ENCODE measurements at regions not wholly inside any gene's neighbourhood (a gene's known extent, or its start where the extent isn't known, plus 50 kb on each side); places are given as distances from the start of the nearest gene placed in this dataset.

GRCh38 chr14:97687944-97688630 is 890.9 kb downstream of the VRK1 start:
- no peak for DNase-seq (ENCODE audit: low read depth)

DNA sequence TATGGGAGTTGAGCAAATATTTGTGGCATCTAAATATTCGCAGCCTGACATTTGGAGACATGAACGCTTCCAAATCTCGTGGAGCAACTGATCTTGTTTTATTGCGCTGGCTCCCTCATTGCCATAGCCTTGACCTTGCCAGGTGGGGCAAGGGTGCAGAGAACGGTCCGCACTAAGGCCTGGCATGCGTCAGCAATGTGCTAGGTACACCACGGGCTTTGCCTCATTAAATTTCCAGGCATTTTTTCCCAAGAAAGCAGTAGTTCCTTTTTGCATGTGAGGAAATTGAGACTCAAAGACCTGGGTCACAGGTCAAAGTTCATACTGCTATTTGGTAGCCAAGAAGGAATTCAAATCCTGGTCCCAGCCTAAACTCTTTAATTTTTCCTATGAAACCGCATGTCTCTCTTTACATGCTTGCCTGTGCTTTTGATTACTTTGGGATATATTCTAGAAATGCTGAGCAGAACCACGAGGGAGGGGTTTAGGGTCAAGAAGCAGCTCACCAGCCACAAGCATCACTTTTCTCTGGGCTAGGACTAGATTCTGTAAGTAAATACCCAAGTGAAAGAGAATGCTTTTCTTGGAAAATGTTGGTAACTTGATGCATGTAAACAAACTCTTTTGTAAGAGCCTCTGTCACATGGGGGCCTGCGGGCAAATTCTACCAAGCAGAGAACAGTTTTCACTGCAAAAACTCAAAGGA is 891.6 kb downstream of the VRK1 start:
- no peak for DNase-seq (ENCODE audit: low read depth)

DNA sequence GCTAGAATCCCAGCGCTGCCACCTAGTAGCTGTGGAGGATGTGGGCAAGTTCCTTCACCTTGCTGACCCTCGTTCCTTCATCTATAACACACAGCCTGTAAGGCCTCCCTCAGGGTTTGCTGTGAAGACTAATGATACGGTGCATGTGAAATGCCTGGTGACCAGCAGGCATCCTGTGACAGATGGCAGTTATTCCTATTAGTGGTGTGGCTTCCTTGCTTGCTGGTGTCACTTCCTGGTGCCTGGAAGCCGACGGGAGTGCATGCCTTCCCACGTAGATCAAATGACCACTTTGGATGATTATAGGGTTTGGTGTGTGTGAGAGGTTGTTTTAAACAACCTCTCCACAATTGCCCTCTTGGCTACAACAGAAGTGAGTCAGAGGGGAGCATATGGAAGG is 894.9 kb downstream of the VRK1 start:
- no peak for DNase-seq (ENCODE audit: low read depth)

DNA sequence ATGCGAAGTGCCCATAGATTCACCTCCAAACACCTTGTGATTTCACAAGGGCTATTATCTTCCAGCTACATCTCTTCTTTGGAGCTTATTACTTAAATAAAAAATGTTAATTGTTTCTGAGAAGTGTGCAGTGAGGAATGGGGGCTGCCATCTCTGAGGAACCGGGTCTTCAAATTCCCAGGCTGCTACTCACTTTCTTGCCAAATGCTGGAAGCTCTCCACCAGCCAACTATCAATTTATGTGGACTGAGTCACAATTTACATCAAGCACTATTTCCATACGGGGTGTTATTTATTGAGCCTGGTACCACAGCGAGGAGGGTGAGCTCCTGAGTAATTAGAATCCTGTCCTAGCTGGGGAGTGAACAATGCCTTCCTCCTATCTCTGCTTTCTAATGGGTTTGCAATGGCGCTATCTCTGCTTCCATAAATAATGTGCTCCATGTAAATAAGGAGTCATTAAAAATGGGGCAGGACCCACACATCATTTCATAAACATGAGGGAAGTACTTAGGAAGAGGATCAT is 898.3 kb downstream of the VRK1 start:
- DNase-seq (ENCODE audit: low read depth) = no peak

DNA sequence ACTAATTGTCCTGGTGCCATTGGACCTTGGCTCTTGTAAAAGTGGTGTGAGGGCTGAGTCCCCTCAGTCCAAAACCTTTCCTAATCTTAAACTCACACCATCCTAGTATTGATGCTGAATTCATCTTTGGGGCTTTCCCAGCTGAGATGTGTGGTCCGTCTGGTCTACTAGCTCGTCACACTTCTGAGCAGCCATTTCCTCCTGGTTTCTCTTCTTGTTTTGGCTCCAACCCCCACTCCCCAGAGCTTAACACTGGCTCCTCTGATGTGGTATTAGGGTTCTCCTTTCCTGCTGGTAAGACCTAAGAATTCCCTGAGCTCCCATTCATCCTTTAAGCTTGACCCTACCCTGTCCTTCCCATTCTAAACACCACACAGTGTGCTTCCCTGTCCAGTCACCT is 900.6 kb downstream of the VRK1 start:
- no peak for DNase-seq (ENCODE audit: low read depth)

DNA sequence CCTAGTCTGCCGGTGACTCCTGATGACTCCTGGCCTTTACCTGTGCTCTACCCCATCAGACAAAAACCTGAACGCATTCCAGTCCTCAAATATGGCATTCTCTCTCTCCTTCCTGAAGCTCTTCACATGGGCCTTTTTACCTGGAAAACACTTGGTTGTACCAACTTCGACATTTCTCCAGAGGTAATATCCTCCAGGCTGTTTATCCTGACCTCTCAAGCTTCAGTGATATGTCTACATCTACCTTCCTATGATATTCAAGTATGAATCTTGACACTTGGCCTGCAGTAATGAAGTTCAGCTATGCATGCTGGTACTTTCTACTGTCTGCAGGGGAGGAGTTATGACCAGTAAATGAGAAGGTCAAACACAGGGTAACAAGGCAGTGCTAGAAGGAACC is 901.8 kb downstream of the VRK1 start:
- no peak for DNase-seq (ENCODE audit: low read depth)

- no peak for DNase-seq (ENCODE audit: low read depth)
Observed at GRCh38 chr14:97703006-97703760, 906.0 kb downstream of the VRK1 start.

DNA sequence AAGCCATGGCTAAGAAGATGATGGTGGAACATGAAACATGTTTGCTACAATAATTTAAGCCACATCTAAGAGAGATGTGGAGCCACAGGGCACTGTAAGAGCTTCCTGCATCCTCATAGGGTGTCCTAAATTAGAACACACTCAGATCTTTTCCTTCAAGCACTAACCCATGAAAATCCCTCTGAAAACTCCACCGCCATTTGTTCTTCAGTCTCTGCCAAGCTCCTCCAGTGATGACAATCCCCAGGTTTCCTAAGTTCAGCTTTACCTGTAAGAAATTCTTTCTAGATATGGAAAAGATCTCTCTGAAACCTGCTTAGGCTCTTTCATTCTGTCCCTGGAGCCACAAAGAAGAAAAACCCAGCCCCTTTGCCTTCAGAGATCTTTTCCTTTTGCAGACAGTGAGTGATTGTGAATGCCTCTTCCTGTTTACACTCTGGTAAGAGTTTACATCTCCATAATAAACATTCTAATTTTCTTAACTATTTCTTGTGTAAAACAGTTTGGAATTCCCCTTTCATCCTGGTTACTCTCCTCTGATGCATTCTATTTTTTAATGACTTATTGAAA is 907.2 kb downstream of the VRK1 start:
- DNase-seq (ENCODE audit: low read depth) = no peak

DNA sequence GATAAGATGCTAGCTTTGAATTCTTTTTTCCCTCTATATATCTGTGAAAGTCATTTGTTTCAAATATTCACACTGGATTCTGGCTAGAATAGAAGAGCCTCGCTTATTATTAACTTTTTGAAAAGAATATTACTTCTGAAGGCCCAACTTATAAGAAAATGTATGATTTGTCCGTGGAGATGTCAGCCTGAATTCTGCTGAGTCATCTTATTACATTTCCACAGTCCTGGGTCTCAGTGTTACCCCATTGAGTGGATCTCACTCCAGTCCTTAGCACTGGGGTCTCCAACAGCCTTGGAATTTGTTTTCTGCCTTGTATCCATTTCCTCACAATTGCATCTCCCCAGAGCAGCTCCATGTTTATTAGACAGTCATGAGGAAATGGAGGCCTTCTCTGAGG is 907.9 kb downstream of the VRK1 start:
- no peak for DNase-seq (ENCODE audit: low read depth)

- DNase-seq (ENCODE audit: low read depth) = no peak
Observed at GRCh38 chr14:97705976-97706375, 908.8 kb downstream of the VRK1 start.

DNA sequence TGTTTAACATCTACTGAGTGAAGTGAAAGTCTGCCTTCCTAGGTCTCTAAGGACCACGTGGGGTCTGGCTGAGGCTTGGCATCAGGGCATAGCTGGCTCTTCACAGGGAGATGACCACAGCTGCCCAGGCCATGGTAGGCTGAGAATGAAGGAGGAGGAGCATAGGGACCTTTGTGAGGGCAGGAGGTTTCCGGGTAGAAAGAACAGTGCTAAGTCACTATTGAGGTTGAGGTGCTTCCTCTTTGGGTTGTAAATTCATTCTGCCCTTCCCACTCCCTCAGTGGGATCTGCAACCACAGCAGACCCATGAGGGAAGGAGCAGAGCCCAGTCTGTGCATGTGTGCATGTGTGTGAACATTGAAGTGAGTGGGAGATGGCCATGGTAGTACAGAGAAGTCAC is 909.6 kb downstream of the VRK1 start:
- no peak for DNase-seq (ENCODE audit: low read depth)

DNA sequence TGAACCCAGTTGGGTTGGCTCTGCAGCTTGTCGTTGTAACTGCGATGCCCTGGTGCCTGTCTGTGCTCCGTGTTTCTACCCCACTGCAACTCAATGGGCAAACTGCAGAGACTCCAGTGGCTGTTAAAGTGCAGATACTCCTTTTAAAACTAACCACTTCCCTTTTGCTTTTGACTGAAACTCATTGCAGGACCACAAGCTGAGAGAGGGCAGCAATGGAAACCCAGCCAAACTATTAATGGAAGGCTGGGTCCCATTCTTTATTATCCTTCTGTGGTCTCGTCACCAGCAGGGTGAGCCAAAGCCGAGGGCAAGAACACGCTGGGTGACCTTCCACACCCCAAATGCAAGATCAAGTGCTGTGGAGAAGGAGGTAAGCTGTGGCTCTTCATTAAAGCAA is 910.4 kb downstream of the VRK1 start:
- DNase-seq (ENCODE audit: low read depth) = no peak

GRCh38 chr14:97709552-97709951 is 912.4 kb downstream of the VRK1 start:
- no peak for DNase-seq (ENCODE audit: low read depth)

DNA sequence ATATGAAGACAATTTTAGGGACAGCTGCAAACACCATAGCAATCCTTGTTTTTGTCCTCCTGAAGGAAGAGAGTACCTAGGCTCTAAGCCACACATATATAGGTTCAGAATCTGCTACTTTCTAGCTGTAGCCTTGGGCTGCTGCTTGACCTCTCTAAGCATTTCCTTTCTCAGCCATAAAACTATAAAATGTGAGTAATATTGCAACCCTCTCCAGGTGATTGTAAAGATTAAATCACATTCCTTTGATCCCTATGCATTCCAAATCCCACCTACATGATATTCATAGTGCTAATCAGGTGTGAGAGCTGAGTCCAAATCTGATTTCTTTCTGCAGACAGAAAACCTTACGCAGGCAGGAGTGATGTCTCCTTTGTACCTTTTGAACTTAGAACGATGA is 913.5 kb downstream of the VRK1 start:
- DNase-seq (ENCODE audit: low read depth) = no peak

DNA sequence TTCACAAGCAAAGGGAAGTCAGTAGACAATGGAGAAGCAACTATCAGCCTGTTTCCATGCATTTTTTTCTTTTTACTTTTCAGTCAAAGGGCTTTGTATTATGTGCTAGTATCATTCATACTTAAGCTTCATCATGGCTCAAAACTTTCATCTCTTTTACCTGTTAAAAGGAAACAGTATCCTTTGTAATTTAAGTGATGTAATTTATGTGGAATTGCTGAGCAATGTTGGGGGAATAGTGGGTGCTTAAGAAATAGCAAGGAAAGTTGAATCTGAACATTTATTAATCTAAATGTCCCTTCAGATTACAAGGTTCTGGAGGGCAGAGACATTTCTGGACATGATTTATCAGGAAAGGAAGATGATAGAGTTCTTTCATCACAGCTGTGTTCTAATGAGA is 915.3 kb downstream of the VRK1 start:
- DNase-seq (ENCODE audit: low read depth) = no peak

- DNase-seq (ENCODE audit: low read depth) = no peak
Observed at GRCh38 chr14:97713023-97713422, 915.8 kb downstream of the VRK1 start.

DNA sequence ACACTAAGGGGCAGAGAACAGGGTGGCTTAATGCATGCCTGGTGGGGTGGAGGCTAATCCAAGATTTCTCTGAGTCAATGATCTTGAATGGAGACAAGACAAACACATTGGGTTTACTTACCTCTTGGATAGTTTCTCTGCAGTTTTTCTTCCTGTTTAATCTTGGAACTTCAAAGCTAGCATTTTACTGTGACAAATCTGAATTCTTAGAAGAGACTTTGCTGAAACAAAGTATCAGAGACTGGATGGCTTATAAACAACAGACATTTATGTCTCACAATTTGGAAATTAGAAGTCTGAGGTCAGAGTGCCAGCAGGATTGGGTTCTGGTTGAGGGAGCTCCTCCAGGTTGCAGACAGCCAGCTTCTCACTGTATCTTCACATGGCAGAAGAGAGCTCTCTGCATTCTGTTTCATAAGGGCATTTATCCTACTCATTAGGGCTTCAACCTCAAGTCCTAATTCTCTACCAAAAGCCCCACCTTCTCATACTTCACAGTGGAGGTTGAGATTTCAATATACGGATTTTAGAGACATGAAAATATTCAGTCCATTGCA is 921.8 kb downstream of the VRK1 start:
- no peak for DNase-seq (ENCODE audit: low read depth)

DNA sequence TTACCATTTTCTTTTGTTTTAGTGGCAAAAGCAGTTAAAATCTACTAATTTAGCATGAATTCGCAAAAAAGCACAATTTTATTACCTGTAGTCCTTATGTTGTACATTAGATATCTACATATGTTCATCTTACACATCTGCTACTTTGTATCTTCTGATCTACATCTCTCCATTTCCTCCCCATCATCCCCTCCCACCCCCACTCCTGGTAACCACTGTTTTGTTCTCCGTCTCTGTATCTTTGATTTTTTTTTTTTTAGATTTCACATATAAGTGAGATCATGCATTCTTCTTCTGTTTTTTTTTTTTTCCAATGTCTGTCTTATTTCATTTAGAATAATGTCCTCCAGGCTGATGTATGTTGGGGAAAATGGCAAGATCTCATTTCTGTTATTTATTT is 922.7 kb downstream of the VRK1 start:
- DNase-seq (ENCODE audit: low read depth) = no peak

DNA sequence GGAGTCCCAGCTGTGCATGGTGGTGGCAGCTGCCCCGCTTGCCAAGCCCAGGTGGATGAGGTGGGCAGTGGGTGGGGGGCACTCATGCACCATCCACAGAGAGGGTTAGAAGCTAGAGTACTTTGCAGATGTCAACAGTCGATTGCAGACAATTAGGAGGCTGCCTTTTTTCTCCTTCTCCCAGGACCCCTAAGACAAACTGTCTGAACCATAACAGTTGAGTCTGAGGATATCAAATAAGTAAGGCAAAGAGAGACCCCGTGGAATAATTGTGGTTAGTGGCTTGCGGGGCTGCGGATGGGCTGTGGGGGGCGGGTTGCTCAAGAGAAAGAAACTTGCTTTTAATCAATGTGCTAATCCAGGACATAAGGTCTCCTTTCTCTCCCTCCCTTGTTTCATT is 926.2 kb downstream of the VRK1 start:
- no peak for DNase-seq (ENCODE audit: low read depth)

GRCh38 chr14:97723819-97724218 is 926.6 kb downstream of the VRK1 start:
- no peak for DNase-seq (ENCODE audit: low read depth)

DNA sequence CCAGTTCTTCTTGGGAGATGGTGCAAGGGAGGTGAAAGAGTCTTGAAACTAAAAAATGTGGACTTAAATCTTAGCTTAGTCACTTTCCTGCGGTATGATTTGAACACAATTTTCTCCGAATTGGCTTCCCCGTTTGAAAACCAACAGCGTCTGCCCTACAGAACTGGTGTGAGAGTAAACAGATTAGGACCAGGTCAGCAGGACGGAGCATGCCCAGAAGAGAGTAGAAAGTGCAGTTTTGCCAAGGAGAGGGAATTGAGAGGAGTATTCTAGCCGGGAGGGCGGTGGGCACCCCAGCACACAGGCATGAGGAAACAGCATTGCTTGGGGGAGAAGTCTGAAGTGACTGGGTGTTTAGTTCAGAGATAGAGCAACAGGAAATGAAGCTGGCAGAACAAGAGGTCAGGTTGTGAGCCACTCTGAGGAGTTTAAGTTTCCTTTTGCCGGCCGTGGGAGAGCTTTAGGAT is 927.1 kb downstream of the VRK1 start:
- no peak for DNase-seq (ENCODE audit: low read depth)

- no peak for DNase-seq (ENCODE audit: low read depth)
Observed at GRCh38 chr14:97726676-97727075, 929.5 kb downstream of the VRK1 start.

All from fibroblast of the conjunctiva (primary cell).